ENCODE measurements at regions not wholly inside any gene's neighbourhood (a gene's known extent, or its start where the extent isn't known, plus 50 kb on each side); places are given as distances from the start of the nearest gene placed in this dataset.

GRCh38 chr14:59009967-59010366, 178.5 kb upstream of the DAAM1 start:
- TF ChIP-seq CTCF (conservative IDR thresholded peaks at IDR 0.05; ENCODE audit: low read length) (no peak), EZH2phosphoT487 (IDR thresholded peaks at IDR 0.05; ENCODE audit: borderline replicate concordance, low read depth, low read length) (no peak)

Data from OCI-LY7 (cell line).